ENCODE measurements at regions not wholly inside any gene's neighbourhood (a gene's known extent, or its start where the extent isn't known, plus 50 kb on each side); places are given as distances from the start of the nearest gene placed in this dataset.

DNA sequence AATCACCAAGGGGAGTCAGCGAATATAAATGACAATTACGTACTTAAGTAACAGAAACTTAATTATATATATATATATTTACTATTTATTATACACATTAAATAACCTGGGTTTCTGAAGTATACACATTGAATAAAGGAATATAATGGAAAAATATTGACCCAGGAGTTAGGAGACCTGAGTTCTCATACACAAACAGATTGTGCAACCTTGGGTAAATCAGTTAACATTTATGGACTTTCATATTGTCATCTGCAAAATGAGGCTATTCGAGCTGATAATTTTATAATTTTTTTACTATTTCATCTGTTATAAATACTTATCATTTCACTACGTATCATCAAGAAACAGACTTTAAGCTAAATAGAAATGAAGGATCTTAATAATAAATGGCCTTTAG is 75.1 kb upstream of the SRRM3 start:
- TF ChIP-seq EP300 (IDR thresholded peaks at IDR 0.05; ENCODE audit: borderline replicate concordance) = no peak
- no peak for TF ChIP-seq RAD21 (IDR thresholded peaks at IDR 0.05; ENCODE audit: low read depth)
- TF ChIP-seq MAX (IDR thresholded peaks at IDR 0.05) = no peak
- no peak for TF ChIP-seq YY1 (IDR thresholded peaks at IDR 0.05; ENCODE audit: low read depth)
- TF ChIP-seq REST (IDR thresholded peaks at IDR 0.05; ENCODE audit: low read depth) = no peak
- TF ChIP-seq USF1 (IDR thresholded peaks at IDR 0.05) = no peak
- no peak for TF ChIP-seq TEAD4 (IDR thresholded peaks at IDR 0.05)
- TF ChIP-seq TAF1 (IDR thresholded peaks at IDR 0.05; ENCODE audit: low read depth) = no peak
- TF ChIP-seq CEBPB (IDR thresholded peaks at IDR 0.05) = no peak
- TF ChIP-seq NFIC (IDR thresholded peaks at IDR 0.05) = no peak
- TF ChIP-seq TCF12 (IDR thresholded peaks at IDR 0.05; ENCODE audit: low read depth) = no peak
- no peak for TF ChIP-seq EGR1 (IDR thresholded peaks at IDR 0.05)
- TF ChIP-seq CREB1 (IDR thresholded peaks at IDR 0.05; ENCODE audit: low read depth) = no peak
- TF ChIP-seq FOXM1 (IDR thresholded peaks at IDR 0.05; ENCODE audit: borderline replicate concordance, low read depth) = no peak

Data from Ishikawa (cell line).